ENCODE measurements at regions not wholly inside any gene's neighbourhood (a gene's known extent, or its start where the extent isn't known, plus 50 kb on each side); places are given as distances from the start of the nearest gene placed in this dataset.

- no peak for DNase-seq (ENCODE audit: low read depth)
- TF ChIP-seq CTCF (conservative IDR thresholded peaks at IDR 0.05; ENCODE audit: low read depth, low read length), result peak; percentile 10
- H3K4me3 ChIP-seq (ENCODE audit: low read depth, low read length), result no peak overlapping the region
Measured at GRCh38 chr7:136807598-136807997, 60.9 kb upstream of the CHRM2 start.

DNA sequence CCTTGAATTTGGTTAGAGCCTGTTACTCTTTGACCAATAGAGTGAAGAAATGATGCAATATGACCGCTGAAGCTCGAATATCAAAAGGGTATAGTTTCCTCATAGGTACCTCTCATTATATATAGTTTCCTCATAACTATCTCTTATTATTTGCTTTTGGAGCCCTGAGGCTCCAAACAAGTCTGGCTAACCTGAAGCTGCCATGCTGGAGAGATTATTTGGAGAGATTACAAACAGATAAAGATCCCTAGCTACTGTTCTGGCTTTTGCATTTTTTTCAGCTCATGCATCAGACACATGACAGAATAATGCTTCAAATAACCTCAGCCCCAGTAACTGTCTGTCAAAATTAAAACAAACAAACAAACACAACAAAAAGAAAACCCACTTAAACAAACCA lies 65.4 kb upstream of the CHRM2 start:
- no peak overlapping the region for H3K4me3 ChIP-seq (ENCODE audit: low read depth, low read length)
- no peak for DNase-seq (ENCODE audit: low read depth)
- TF ChIP-seq CTCF (conservative IDR thresholded peaks at IDR 0.05; ENCODE audit: low read depth, low read length), result no peak

DNA sequence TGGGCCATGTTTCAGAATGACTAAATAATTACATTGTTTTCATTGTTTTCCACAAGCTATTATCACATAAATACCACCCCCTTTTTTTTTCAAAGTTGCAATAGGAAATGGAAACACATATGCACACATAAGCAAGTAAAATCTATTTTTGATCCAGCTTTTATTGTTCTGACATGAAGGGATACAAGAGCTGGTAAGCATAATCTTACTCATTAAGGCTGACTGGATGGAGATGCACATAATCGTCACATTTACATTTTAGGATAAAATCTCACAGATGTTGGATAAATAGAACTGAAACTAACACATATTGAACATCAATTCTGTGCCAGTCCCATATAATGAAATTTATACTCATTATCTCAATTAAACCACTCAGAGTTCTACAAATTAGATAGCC lies 84.5 kb upstream of the CHRM2 start:
- TF ChIP-seq CTCF (conservative IDR thresholded peaks at IDR 0.05; ENCODE audit: low read depth, low read length), result no peak
- no peak for DNase-seq (ENCODE audit: low read depth)
- no peak overlapping the region for H3K4me3 ChIP-seq (ENCODE audit: low read depth, low read length)

- H3K4me3 ChIP-seq (ENCODE audit: low read depth, low read length), result no peak overlapping the region
- no peak for TF ChIP-seq CTCF (conservative IDR thresholded peaks at IDR 0.05; ENCODE audit: low read depth, low read length)
- no peak for DNase-seq (ENCODE audit: low read depth)
Measured at GRCh38 chr7:136741941-136742340, 126.5 kb upstream of the CHRM2 start.

GRCh38 chr7:136728945-136729344 lies 139.5 kb upstream of the CHRM2 start:
- TF ChIP-seq CTCF (conservative IDR thresholded peaks at IDR 0.05; ENCODE audit: low read depth, low read length), result no peak
- H3K4me3 ChIP-seq (ENCODE audit: low read depth, low read length), result no peak overlapping the region
- DNase-seq (ENCODE audit: low read depth), result no peak

- TF ChIP-seq CTCF (conservative IDR thresholded peaks at IDR 0.05; ENCODE audit: low read depth, low read length), result no peak
- no peak for DNase-seq (ENCODE audit: low read depth)
- no peak overlapping the region for H3K4me3 ChIP-seq (ENCODE audit: low read depth, low read length)
Measured at GRCh38 chr7:136726460-136726859, 142.0 kb upstream of the CHRM2 start.

DNA sequence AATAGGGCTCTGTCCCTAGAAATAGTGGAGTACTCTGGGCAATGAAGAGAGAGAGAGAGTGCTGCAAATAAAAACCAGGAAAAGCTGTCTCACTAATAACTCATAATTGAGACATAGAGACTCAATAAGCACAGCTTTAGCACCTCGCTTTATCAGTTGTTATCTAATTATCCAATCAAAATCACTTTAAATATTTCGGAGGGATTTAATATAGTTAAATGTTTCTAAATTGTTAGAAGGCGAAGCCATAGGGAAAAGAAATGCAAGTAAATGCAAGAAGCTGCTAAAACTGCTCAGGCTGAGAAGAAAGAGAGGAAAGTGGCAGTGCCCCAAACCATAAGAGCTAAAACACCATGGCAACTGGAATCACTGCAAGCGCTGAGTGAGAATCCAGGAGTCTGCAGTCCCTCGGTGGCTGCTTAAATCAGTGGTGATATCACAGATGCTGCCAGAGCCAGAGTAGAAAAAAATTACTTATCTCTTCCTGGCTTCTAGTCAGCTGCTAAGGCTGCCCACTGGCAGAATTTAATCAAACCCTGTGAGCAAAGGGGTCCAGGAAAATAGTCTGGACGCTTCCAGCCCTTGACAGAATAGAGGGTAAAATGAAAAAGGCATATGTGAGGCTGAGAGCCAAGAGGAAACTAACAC lies 150.4 kb upstream of the CHRM2 start:
- no peak overlapping the region for H3K4me3 ChIP-seq (ENCODE audit: low read depth, low read length)
- no peak for DNase-seq (ENCODE audit: low read depth)
- TF ChIP-seq CTCF (conservative IDR thresholded peaks at IDR 0.05; ENCODE audit: low read depth, low read length), result no peak
